ENCODE measurements at regions not wholly inside any gene's neighbourhood (a gene's known extent, or its start where the extent isn't known, plus 50 kb on each side); places are given as distances from the start of the nearest gene placed in this dataset.

GRCh38 chr3:111318289-111318688, 223.7 kb upstream of the CD96 start:
- Mint-ChIP-seq H3K27ac (no peak overlapping the region), H3K27me3 (no peaks in the 10 kb centered on the region), H3K9me3 (peaks cover 2% of the 10 kb centered on the region), H3K4me1 (peaks cover 7% of the 10 kb centered on the region), H3K36me3 (peaks cover 13% of the 10 kb centered on the region), H3K4me3 (no peak overlapping the region)
- no peak for ATAC-seq (ENCODE audit: low read depth)
- no peak for DNase-seq
- POLR2A ChIA-PET = no interaction called here

- no peak overlapping the region for H3K27ac Mint-ChIP-seq
- H3K4me3 Mint-ChIP-seq = no peak overlapping the region
- H3K36me3 Mint-ChIP-seq = peaks cover 16% of the 10 kb centered on the region
- peaks cover 13% of the 10 kb centered on the region for H3K4me1 Mint-ChIP-seq
- no peak for DNase-seq
- H3K9me3 Mint-ChIP-seq = peaks cover 2% of the 10 kb centered on the region
- no peaks in the 10 kb centered on the region for H3K27me3 Mint-ChIP-seq
- POLR2A ChIA-PET = no interaction called here
- no peak for ATAC-seq (ENCODE audit: low read depth)
Measured at GRCh38 chr3:111319598-111319997, 222.4 kb upstream of the CD96 start.

DNA sequence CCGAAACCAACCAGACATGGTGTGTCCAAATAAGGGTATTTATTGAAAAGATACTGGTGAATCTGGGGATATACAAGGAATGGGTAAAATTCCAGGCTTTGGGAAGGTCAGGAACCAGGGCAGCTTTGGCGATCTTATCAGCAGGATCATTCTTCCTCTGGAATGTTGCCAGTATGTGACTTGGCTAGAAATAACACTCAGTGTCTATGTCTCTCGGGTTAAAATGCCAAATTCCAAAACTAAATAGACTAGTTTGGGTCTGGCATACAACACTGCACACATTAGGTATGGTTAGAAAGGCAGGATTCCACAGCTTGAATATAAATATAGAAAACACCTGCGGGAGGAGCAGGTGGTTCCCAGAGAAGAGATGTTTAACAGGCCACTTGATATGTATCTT, 220.2 kb upstream of the CD96 start:
- POLR2A ChIA-PET = no interaction called here
- no peaks in the 10 kb centered on the region for H3K27me3 Mint-ChIP-seq
- DNase-seq (no peak), ATAC-seq (ENCODE audit: low read depth) (no peak)
- no peak overlapping the region for H3K4me3 Mint-ChIP-seq
- peaks cover 22% of the 10 kb centered on the region for H3K36me3 Mint-ChIP-seq
- peaks cover 30% of the 10 kb centered on the region for H3K4me1 Mint-ChIP-seq
- peaks cover 2% of the 10 kb centered on the region for H3K9me3 Mint-ChIP-seq
- H3K27ac Mint-ChIP-seq = no peak overlapping the region

- no peak for ATAC-seq (ENCODE audit: low read depth)
- Mint-ChIP-seq H3K27ac (no peak overlapping the region), H3K4me1 (peaks cover 30% of the 10 kb centered on the region), H3K36me3 (peaks cover 19% of the 10 kb centered on the region), H3K9me3 (peaks cover 2% of the 10 kb centered on the region), H3K4me3 (no peak overlapping the region), H3K27me3 (no peaks in the 10 kb centered on the region)
- POLR2A ChIA-PET = interaction anchor here (0.9 to 2.0 kb wide), 2 partner anchors 9 to 218 kb away, joined by 3 to 10 read pairs; partner anchors contain the start of gene CD96
- DNase-seq = no peak
Measured at GRCh38 chr3:111323019-111323418, 219.0 kb upstream of the CD96 start.

GRCh38 chr3:111324151-111324550, 217.8 kb upstream of the CD96 start:
- H3K27ac Mint-ChIP-seq = peak overlapping the region; percentile 84

GRCh38 chr3:111324645-111325044, 217.4 kb upstream of the CD96 start:
- Mint-ChIP-seq H3K27me3 (no peaks in the 10 kb centered on the region), H3K9me3 (no peaks in the 10 kb centered on the region), H3K36me3 (peaks cover 9% of the 10 kb centered on the region), H3K27ac (peak overlapping the region; percentile 84), H3K4me1 (peaks cover 30% of the 10 kb centered on the region), H3K4me3 (peak overlapping the region; percentile 65)
- ATAC-seq (ENCODE audit: low read depth) (peak; percentile 70), DNase-seq (no peak)
- POLR2A ChIA-PET = interaction anchor here (0.8 to 1.8 kb wide), 3 partner anchors 11 to 14 kb away, joined by 3 to 5 read pairs (median 4); no protein-coding TSS in a partner anchor

More at GRCh38 chr3:111324151-111324550, 217.8 kb upstream of the CD96 start:
- Mint-ChIP-seq H3K36me3 (peaks cover 12% of the 10 kb centered on the region), H3K4me1 (peaks cover 30% of the 10 kb centered on the region), H3K27me3 (no peaks in the 10 kb centered on the region), H3K4me3 (peak overlapping the region; percentile 65), H3K9me3 (no peaks in the 10 kb centered on the region)
- DNase-seq = no peak
- POLR2A ChIA-PET = interaction anchor here (1.5 to 2.0 kb wide), 3 partner anchors 10 to 14 kb away, joined by 3 to 10 read pairs (median 5); no protein-coding TSS in a partner anchor
- ATAC-seq (ENCODE audit: low read depth) = peak; percentile 54

GRCh38 chr3:111325160-111325718, 216.8 kb upstream of the CD96 start:
- Mint-ChIP-seq H3K9me3 (peaks cover 2% of the 10 kb centered on the region), H3K4me3 (peak overlapping the region; percentile 12), H3K4me1 (peaks cover 31% of the 10 kb centered on the region), H3K27me3 (no peaks in the 10 kb centered on the region), H3K36me3 (peaks cover 9% of the 10 kb centered on the region), H3K27ac (no peak overlapping the region)
- POLR2A ChIA-PET = interaction anchor here (0.8 to 1.8 kb wide), 3 partner anchors 11 to 15 kb away, joined by 3 to 5 read pairs (median 4); no protein-coding TSS in a partner anchor
- ATAC-seq (ENCODE audit: low read depth) = no peak
- no peak for DNase-seq

GRCh38 chr3:111326144-111326995, 215.6 kb upstream of the CD96 start:
- H3K27me3 Mint-ChIP-seq = no peaks in the 10 kb centered on the region
- DNase-seq (no peak), ATAC-seq (ENCODE audit: low read depth) (peak; percentile 35)
- peak overlapping the region; percentile 2 for H3K27ac Mint-ChIP-seq
- peaks cover 4% of the 10 kb centered on the region for H3K9me3 Mint-ChIP-seq
- POLR2A ChIA-PET = interaction anchor here (1.8 kb wide), 1 partner anchor 15 kb away, joined by 5 read pairs; no protein-coding TSS in a partner anchor
- peaks cover 29% of the 10 kb centered on the region for H3K4me1 Mint-ChIP-seq
- H3K4me3 Mint-ChIP-seq = peak overlapping the region; percentile 13
- peaks cover 10% of the 10 kb centered on the region for H3K36me3 Mint-ChIP-seq

- peaks cover 5% of the 10 kb centered on the region for H3K36me3 Mint-ChIP-seq
- no peaks in the 10 kb centered on the region for H3K27me3 Mint-ChIP-seq
- POLR2A ChIA-PET = no interaction called here
- peaks cover 15% of the 10 kb centered on the region for H3K4me1 Mint-ChIP-seq
- ATAC-seq (ENCODE audit: low read depth) (no peak), DNase-seq (no peak)
- H3K27ac Mint-ChIP-seq = no peak overlapping the region
- no peak overlapping the region for H3K4me3 Mint-ChIP-seq
- H3K9me3 Mint-ChIP-seq = peaks cover 4% of the 10 kb centered on the region
Measured at GRCh38 chr3:111331306-111331705, 210.7 kb upstream of the CD96 start.

- Mint-ChIP-seq H3K4me3 (no peak overlapping the region), H3K9me3 (peaks cover 4% of the 10 kb centered on the region), H3K36me3 (peaks cover 5% of the 10 kb centered on the region), H3K27me3 (no peaks in the 10 kb centered on the region), H3K4me1 (peaks cover 19% of the 10 kb centered on the region), H3K27ac (no peak overlapping the region)
- DNase-seq = no peak
- POLR2A ChIA-PET = no interaction called here
- ATAC-seq (ENCODE audit: low read depth) = no peak
Measured at GRCh38 chr3:111331912-111332311, 210.1 kb upstream of the CD96 start.

DNA sequence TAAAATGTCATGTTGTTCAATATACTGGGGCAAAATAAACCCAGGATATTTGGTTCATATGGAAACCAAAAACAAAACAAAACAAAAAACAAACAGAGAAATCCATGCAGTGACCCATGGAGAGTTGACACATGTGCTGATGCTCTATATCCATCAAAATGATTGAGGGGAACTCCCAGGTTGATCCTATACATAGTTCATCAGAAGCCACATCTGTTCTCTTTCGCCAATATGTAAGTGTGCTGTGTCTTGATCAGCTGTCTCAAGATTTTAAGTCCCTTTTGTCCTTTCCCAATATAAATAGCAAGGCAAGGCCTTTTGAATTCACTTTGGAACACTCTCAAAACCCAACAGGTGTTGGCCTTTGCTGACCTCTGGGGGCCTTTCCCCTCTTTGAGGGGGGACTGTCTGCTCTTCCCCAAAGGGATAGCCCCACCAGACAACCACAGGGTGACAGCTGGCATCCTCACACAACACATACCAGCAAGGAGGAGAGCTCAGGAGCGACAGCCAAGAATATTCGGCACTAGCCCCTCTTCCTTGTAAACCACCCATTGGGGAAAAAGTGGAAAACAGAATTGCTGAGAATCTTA, 209.4 kb upstream of the CD96 start:
- Mint-ChIP-seq H3K36me3 (peaks cover 5% of the 10 kb centered on the region), H3K9me3 (peaks cover 4% of the 10 kb centered on the region), H3K27ac (no peak overlapping the region), H3K4me1 (peaks cover 23% of the 10 kb centered on the region), H3K4me3 (no peak overlapping the region), H3K27me3 (no peaks in the 10 kb centered on the region)
- POLR2A ChIA-PET = interaction anchor here (0.6 kb wide), 1 partner anchor 60 kb away, joined by 4 read pairs; no protein-coding TSS in a partner anchor
- DNase-seq (no peak), ATAC-seq (ENCODE audit: low read depth) (no peak)

- Mint-ChIP-seq H3K36me3 (peaks cover 5% of the 10 kb centered on the region), H3K4me1 (peaks cover 25% of the 10 kb centered on the region), H3K9me3 (peaks cover 4% of the 10 kb centered on the region), H3K4me3 (no peak overlapping the region), H3K27me3 (no peaks in the 10 kb centered on the region), H3K27ac (no peak overlapping the region)
- POLR2A ChIA-PET = no interaction called here
- ATAC-seq (ENCODE audit: low read depth) = no peak
- DNase-seq = no peak
Measured at GRCh38 chr3:111333642-111334041, 208.4 kb upstream of the CD96 start.

- Mint-ChIP-seq H3K27me3 (no peaks in the 10 kb centered on the region), H3K4me3 (no peak overlapping the region), H3K9me3 (peaks cover 9% of the 10 kb centered on the region), H3K27ac (peak overlapping the region; percentile 36), H3K36me3 (peaks cover 9% of the 10 kb centered on the region), H3K4me1 (peaks cover 24% of the 10 kb centered on the region)
- ATAC-seq (ENCODE audit: low read depth) (peak; percentile 51), DNase-seq (no peak)
- POLR2A ChIA-PET = interaction anchor here (1.2 kb wide), 2 partner anchors 25 to 333 kb away, joined by 3 to 4 read pairs; no protein-coding TSS in a partner anchor
Measured at GRCh38 chr3:111335512-111336303, 206.3 kb upstream of the CD96 start.

Data from activated naive CD8-positive, alpha-beta T cell treated with anti-CD3 and anti-CD28 coated beads, Interleukin-2, amount 10 ng/mL, durations not matched to agents 7 days and 5 days (primary cell).